Esophagus squamous epithelium (tissue), 5 donors: ENCODE measurements at regions not wholly inside any gene's neighbourhood (a gene's known extent, or its start where the extent isn't known, plus 50 kb on each side); places are given as distances from the start of the nearest gene placed in this dataset.
"Not testable (repeated sequence)": the region's sequence is repeated elsewhere in the genome, so short reads cannot be mapped to it uniquely, and the experiment has no call there.

Experiments used
- DNase-seq: peaks from one replicate; lab custom pipeline; 2025; lab: John Stamatoyannopoulos, UW
- H3K27ac ChIP-seq, 4 donors: fragments of 200-600 bp; sonication (generic); one replicate each; pipeline ENCODE4 v1.5.1; 2016 to 2019; ENCODE audit warnings: mild to moderate bottlenecking in 1 of 4
- H3K27me3 ChIP-seq, 4 donors: fragments of 200-600 bp; sonication (generic); 1 replicate in 3 of 4; 2 replicates in 1 of 4; pipeline versions ENCODE4 v1.5.1 to v1.6.0; 2017 to 2021; ENCODE audit warnings: antibody characterized with exemption in 1 of 4
- H3K36me3 ChIP-seq, 3 donors: fragments of 200-600 bp; sonication (generic); one replicate each; pipeline ENCODE4 v1.5.1; 2016 to 2019
- H3K4me1 ChIP-seq, 3 donors: fragments of 200-600 bp; sonication (generic); one replicate each; pipeline ENCODE4 v1.5.1; 2017 to 2019
- H3K4me3 ChIP-seq, 4 donors: fragments of 200-600 bp; sonication (generic); 1 replicate in 3 of 4; 2 replicates in 1 of 4; pipeline ENCODE4 v1.5.1; 2016 to 2019; ENCODE audit warnings: mild to moderate bottlenecking in 2 of 4, moderate library complexity in 1 of 4
- H3K9me3 ChIP-seq, 3 donors: fragments of 200-600 bp; sonication (generic); one replicate each; pipeline ENCODE4 v1.5.1; 2016 to 2019
- CTCF ChIP-seq, 6 experiments: fragments of 450-650 bp in 4 of 6; fragments of 200-600 bp in 2 of 6; sonication (generic) in 2 of 6; IDR thresholded peaks; one replicate each; pipeline ENCODE4 v1.5.1; 2016 to 2019; ENCODE audit warnings: antibody characterized with exemption in 6 of 6, mild to moderate bottlenecking in 4 of 6, moderate library complexity in 4 of 6
- POLR2A ChIP-seq, 4 donors: fragments of 450-650 bp; IDR thresholded peaks; one replicate each; pipeline ENCODE4 v1.6.1; 2017; ENCODE audit warnings: antibody characterized with exemption in 4 of 4, mild to moderate bottlenecking in 4 of 4, moderate library complexity in 3 of 4
- WGBS, 2 donors: methylation state at CpG; one replicate each; pipeline ENCODE4 v1.1.5; 2018; 5-methylcytosine and 5-hydroxymethylcytosine counted together
- intact Hi-C: fragments of 100-400 bp; cut with DNase I; formaldehyde crosslinking; loops from one replicate; pipeline ENCODE4 v1.15.0; 2022
- donor health status: DM: yes; HTN: yes; CAD: no.

- DNase-seq = no peak
- no peak overlapping the region for H3K4me3 ChIP-seq
- TF ChIP-seq POLR2A (IDR thresholded peaks at IDR 0.05) (no peak), CTCF (IDR thresholded peaks at IDR 0.05) (no peak)
- WGBS, 2 donors = 57% methylated on average over 1 of the region's 1 CpG; no CpG with 5 or more reads in 1 of the 2 donors
- no peaks in the 10 kb centered on the region for H3K9me3 ChIP-seq
- no peaks in the 10 kb centered on the region for H3K36me3 ChIP-seq
- intact Hi-C loops = no loop called here
- H3K4me1 ChIP-seq = no peaks in the 10 kb centered on the region
- H3K27me3 ChIP-seq = no peaks in the 10 kb centered on the region
- no peak overlapping the region for H3K27ac ChIP-seq
These were observed 1577.5 kb downstream of the NLGN4Y start for GRCh38 chrY:16101815-16102214.

- Histone ChIP-seq H3K4me3 (no peak overlapping the region), H3K9me3 (no peaks in the 10 kb centered on the region), H3K27me3 (no peaks in the 10 kb centered on the region), H3K4me1 (no peaks in the 10 kb centered on the region), H3K36me3 (no peaks in the 10 kb centered on the region), H3K27ac (no peak overlapping the region)
- WGBS, 2 donors = 78% methylated on average over 3 of the region's 3 CpGs; no CpG with 5 or more reads in 1 of the 2 donors
- intact Hi-C loops = no loop called here
- DNase-seq = no peak
- TF ChIP-seq POLR2A (IDR thresholded peaks at IDR 0.05) (no peak), CTCF (IDR thresholded peaks at IDR 0.05) (no peak)
These were observed 1582.3 kb downstream of the NLGN4Y start for GRCh38 chrY:16106613-16107012.

GRCh38 chrY:16108839-16109238, 1584.5 kb downstream of the NLGN4Y start:
- no peak overlapping the region for H3K4me3 ChIP-seq
- H3K9me3 ChIP-seq = no peaks in the 10 kb centered on the region
- H3K36me3 ChIP-seq = no peaks in the 10 kb centered on the region
- no peaks in the 10 kb centered on the region for H3K4me1 ChIP-seq
- no CpG with 5 or more reads among the region's 2 CpGs for WGBS, 2 donors
- H3K27ac ChIP-seq = no peak overlapping the region
- intact Hi-C loops = no loop called here
- TF ChIP-seq POLR2A (IDR thresholded peaks at IDR 0.05) (no peak), CTCF (IDR thresholded peaks at IDR 0.05) (no peak)
- DNase-seq = no peak
- no peaks in the 10 kb centered on the region for H3K27me3 ChIP-seq

GRCh38 chrY:16120096-16120495, 1595.8 kb downstream of the NLGN4Y start:
- intact Hi-C loops, DNase-seq, H3K4me1 ChIP-seq, H3K27ac ChIP-seq, H3K36me3 ChIP-seq, H3K27me3 ChIP-seq, H3K4me3 ChIP-seq, H3K9me3 ChIP-seq: not testable (repeated sequence)
- WGBS, 2 donors = no CpG with 5 or more reads among the region's 8 CpGs

GRCh38 chrY:16121988-16122387, 1597.7 kb downstream of the NLGN4Y start:
- no peak for TF ChIP-seq POLR2A (IDR thresholded peaks at IDR 0.05)
- no peak for TF ChIP-seq CTCF (IDR thresholded peaks at IDR 0.05)
- Histone ChIP-seq H3K27me3 (no peaks in the 10 kb centered on the region), H3K4me1 (no peaks in the 10 kb centered on the region), H3K36me3 (no peaks in the 10 kb centered on the region), H3K4me3 (no peak overlapping the region), H3K27ac (no peak overlapping the region), H3K9me3 (no peaks in the 10 kb centered on the region)
- DNase-seq = no peak
- intact Hi-C loops = no loop called here
- WGBS, 2 donors = 35% methylated on average over 2 of the region's 2 CpGs; no CpG with 5 or more reads in 1 of the 2 donors
